ENCODE measurements at regions not wholly inside any gene's neighbourhood (a gene's known extent, or its start where the extent isn't known, plus 50 kb on each side); places are given as distances from the start of the nearest gene placed in this dataset.

DNA sequence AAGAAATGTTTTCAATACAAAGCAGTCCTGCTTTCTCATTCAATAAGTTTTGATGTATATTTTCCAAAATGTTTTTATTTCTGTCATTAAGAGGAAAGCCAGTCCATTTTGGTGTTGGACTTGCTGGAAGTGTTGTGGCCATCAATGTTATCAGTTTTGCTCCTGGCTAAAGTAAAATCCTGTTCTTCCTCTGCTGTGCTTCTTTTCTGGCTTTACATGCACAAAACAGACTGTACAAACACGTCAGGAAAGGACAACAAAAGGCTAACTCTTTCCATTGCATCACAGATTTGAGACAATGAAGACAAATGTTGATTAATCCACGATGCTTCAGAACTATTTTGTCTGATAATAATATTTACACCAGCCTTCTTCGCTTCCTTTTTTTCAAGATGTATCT lies 735.4 kb downstream of the LTN1 start (continued):
- TF ChIP-seq, protein P1, sequence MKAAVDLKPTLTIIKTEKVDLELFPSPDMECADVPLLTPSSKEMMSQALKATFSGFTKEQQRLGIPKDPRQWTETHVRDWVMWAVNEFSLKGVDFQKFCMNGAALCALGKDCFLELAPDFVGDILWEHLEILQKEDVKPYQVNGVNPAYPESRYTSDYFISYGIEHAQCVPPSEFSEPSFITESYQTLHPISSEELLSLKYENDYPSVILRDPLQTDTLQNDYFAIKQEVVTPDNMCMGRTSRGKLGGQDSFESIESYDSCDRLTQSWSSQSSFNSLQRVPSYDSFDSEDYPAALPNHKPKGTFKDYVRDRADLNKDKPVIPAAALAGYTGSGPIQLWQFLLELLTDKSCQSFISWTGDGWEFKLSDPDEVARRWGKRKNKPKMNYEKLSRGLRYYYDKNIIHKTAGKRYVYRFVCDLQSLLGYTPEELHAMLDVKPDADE (IDR thresholded peaks at IDR 0.05) = no peak
- TF ChIP-seq ZNF331 (CRISPR knock-in tag; IDR thresholded peaks at IDR 0.05; ENCODE audit: low read depth) (no peak), EZH2 (IDR thresholded peaks at IDR 0.05; ENCODE audit: low read depth, unreplicated experiment) (no peak)

DNA sequence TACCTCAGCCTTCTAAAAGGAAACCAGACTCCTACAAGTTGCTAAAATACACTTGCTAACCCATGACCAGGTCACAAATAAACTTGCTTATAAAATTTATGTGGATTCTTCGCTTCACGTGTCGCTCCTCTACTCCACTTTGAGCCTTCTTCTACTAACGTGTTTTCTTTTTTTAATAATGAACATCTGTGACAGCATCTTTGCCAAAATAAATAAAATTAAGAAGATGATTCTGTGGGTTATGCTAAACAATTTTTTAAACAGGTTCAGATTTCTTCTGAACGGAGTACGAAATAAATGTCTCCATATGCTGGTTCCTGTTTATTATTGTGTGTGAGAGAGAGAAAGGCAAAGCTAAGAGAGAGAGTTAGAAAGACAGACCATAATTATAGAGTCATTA lies 735.8 kb downstream of the LTN1 start:
- TF ChIP-seq CREB1 (CRISPR knock-in tag; IDR thresholded peaks at IDR 0.05; ENCODE audit: low read depth) (no peak), EZH2 (IDR thresholded peaks at IDR 0.05; ENCODE audit: low read depth, unreplicated experiment) (no peak)
- no peaks in the 10 kb centered on the region for H3K36me3 ChIP-seq (ENCODE audit: insufficient read depth)
- Mint-ChIP-seq H3K4me1 (peaks cover 6% of the 10 kb centered on the region; the same call in 1 of the 3 replicates), H3K27ac (no peak overlapping the region), H3K4me3 (no peak overlapping the region), H3K36me3 (ENCODE audit: low read depth) (no peaks in the 10 kb centered on the region), H3K9me3 (no peaks in the 10 kb centered on the region), H3K27me3 (ENCODE audit: insufficient read depth, low read depth, poor library complexity) (peaks cover 1% of the 10 kb centered on the region)
- H3K4me3 ChIP-seq = no peak overlapping the region
- ATAC-seq = no peak
- no peak overlapping the region for H3K4me2 ChIP-seq
- H3K79me2 ChIP-seq (replicated peaks; ENCODE audit: insufficient read depth) = no peaks in the 10 kb centered on the region
- H3K27me3 ChIP-seq (ENCODE audit: insufficient read depth) = no peaks in the 10 kb centered on the region
- H3K4me1 ChIP-seq (ENCODE audit: insufficient read depth) = 0 out of 2 replicates have a peak, but pooled peaks cover 8% of the 10 kb centered on the region
- no peaks in the 10 kb centered on the region for H3K9me2 ChIP-seq (ENCODE audit: insufficient read depth)
- H2AFZ ChIP-seq = no peak overlapping the region
- no peak overlapping the region for H3K27ac ChIP-seq (ENCODE audit: low read depth)
- DNase-seq (ENCODE audit: low spot score) = no peak
- no peaks in the 10 kb centered on the region for H3F3A ChIP-seq (replicated peaks; ENCODE audit: low read depth)
- H4K20me1 ChIP-seq (replicated peaks; ENCODE audit: insufficient read depth) = no peaks in the 10 kb centered on the region

DNA sequence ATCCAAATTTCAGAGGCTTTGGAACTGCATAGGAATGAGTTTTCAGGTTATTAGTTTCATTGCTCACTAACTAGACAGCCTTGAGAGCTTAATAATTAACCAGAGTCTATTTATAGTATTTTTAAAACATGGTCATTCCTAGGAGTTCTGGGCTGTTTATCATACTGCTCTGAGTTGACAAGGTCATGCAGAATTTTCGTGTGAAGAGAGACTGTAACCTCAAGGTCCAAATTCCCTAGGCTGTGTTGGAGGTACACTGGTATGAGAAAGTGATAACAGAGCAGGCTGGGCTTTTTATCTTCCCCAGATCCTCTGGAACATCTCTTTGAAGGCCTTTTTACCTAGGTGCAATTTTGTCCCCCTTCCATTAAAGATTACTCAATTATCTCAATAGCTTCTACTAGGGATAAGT lies 736.3 kb downstream of the LTN1 start:
- H3K27ac Mint-ChIP-seq = no peak overlapping the region
- no peaks in the 10 kb centered on the region for H3K9me3 Mint-ChIP-seq
- no peak for TF ChIP-seq JUNB (IDR thresholded peaks at IDR 0.05; ENCODE audit: unreplicated experiment)
- TF ChIP-seq POLR2AphosphoS5 (IDR thresholded peaks at IDR 0.05; ENCODE audit: low read depth) = no peak
- no peak for TF ChIP-seq CREB1 (CRISPR knock-in tag; IDR thresholded peaks at IDR 0.05; ENCODE audit: low read depth)
- TF ChIP-seq EZH2phosphoT487 (IDR thresholded peaks at IDR 0.05; ENCODE audit: unreplicated experiment) = no peak
- no peak for TF ChIP-seq STAT1 (IDR thresholded peaks at IDR 0.05; ENCODE audit: unreplicated experiment)
- TF ChIP-seq, protein P1 (IDR thresholded peaks at IDR 0.05) = no peak
- no peaks in the 10 kb centered on the region for H3F3A ChIP-seq (replicated peaks; ENCODE audit: low read depth)
- no peaks in the 10 kb centered on the region for H3K27me3 ChIP-seq (ENCODE audit: insufficient read depth)
- ATAC-seq (no peak), DNase-seq (ENCODE audit: low spot score) (no peak)
- 0 out of 2 replicates have a peak, but pooled peaks cover 8% of the 10 kb centered on the region for H3K4me1 ChIP-seq (ENCODE audit: insufficient read depth)
- peaks cover 1% of the 10 kb centered on the region for H3K27me3 Mint-ChIP-seq (ENCODE audit: insufficient read depth, low read depth, poor library complexity)
- H3K4me1 Mint-ChIP-seq = peaks cover 6% of the 10 kb centered on the region; the same call in 1 of the 3 replicates
- H3K79me2 ChIP-seq (replicated peaks; ENCODE audit: insufficient read depth) = no peaks in the 10 kb centered on the region
- no peak overlapping the region for H3K4me3 Mint-ChIP-seq
- no peak overlapping the region for H3K27ac ChIP-seq (ENCODE audit: low read depth)
- no peaks in the 10 kb centered on the region for H3K36me3 ChIP-seq (ENCODE audit: insufficient read depth)
- H3K4me3 ChIP-seq = no peak overlapping the region
- no peaks in the 10 kb centered on the region for H3K9me2 ChIP-seq (ENCODE audit: insufficient read depth)
- no peaks in the 10 kb centered on the region for H4K20me1 ChIP-seq (replicated peaks; ENCODE audit: insufficient read depth)
- no peak overlapping the region for H3K4me2 ChIP-seq
- H2AFZ ChIP-seq = no peak overlapping the region; the same call in 1 of the 2 replicates
- H3K36me3 Mint-ChIP-seq (ENCODE audit: low read depth) = no peaks in the 10 kb centered on the region

All from GM23338 (cell line).